GM12872 (cell line): ENCODE measurements at regions not wholly inside any gene's neighbourhood (a gene's known extent, or its start where the extent isn't known, plus 50 kb on each side); places are given as distances from the start of the nearest gene placed in this dataset.

Experiments
- CTCF ChIP-seq: IDR thresholded peaks from 3 replicates; pipeline ENCODE4 v1.5.1; 2011; ENCODE audit warnings: low read depth, mild to moderate bottlenecking, low read length, moderate library complexity; ENCODE audit not compliant: insufficient read depth

DNA sequence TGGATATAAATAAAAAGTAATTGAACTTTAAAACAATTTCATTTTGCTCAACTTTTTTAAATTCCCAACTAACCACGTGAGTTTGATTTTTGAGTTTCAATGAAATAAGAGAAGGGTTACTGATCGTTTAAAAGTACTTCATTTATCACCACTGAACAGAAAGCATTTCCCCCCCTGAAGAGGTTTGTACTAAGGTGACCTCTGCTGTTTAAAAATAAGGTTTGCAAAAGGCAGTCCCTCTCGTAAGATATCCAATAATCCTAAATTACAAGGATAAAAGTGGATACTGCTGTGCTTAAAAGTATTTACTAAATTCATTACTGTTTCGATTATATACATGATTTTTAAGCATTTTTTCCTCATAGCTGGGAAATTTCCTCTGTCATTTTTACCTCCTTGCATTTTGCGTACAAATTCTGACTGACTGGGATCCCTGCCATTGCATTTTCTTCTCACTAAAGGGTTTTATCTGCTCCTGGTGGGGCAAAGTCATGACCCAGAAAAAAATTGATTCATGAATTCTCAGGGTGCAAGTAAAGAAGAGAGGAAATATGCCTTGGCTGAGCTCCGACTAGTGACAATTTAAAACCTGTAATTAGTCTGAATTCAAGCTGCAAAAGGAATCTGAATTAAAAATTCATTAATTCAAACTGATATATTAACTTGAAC, 463.8 kb downstream of the PRKD1 start:
- no peak for TF ChIP-seq CTCF

DNA sequence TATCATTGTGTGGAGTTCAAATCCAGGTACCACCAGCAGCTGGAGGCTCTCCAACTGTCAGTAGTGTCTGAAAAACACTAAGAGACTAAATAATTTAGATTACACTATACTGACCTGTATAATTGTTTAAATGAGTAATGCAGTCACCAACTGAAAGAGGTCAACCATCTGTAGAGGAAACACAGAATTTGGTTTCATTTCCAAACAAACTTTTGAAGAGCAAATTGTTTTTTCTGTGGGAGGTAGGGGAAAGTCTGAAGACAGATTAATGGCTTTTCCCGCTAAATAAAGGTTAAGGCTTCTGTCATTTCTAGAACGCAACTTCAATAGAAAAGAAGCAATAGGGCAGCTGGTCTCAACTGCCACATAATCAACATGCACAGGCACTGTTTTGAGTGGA, 462.6 kb downstream of the PRKD1 start:
- no peak for TF ChIP-seq CTCF

DNA sequence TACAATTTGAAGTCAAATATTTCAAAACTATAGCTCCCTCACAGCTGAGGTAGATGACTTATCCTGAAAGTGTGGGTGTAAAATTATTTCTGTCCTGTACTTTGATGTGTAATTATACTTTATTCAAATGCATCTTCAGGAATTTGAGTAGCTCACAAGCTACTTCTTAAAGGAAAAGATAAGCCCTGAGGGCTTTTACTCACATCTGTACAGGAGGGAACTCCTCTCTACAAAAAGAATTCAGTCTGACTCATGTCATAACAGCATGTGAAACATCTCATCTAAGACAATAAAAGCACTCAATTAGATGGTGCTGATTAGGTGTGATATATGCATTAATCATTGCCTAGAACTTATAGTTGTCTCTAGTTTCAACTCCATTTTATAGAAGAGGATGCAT, 452.0 kb downstream of the PRKD1 start:
- TF ChIP-seq CTCF = no peak

GRCh38 chr14:29486132-29486531, 441.5 kb downstream of the PRKD1 start:
- no peak for TF ChIP-seq CTCF

DNA sequence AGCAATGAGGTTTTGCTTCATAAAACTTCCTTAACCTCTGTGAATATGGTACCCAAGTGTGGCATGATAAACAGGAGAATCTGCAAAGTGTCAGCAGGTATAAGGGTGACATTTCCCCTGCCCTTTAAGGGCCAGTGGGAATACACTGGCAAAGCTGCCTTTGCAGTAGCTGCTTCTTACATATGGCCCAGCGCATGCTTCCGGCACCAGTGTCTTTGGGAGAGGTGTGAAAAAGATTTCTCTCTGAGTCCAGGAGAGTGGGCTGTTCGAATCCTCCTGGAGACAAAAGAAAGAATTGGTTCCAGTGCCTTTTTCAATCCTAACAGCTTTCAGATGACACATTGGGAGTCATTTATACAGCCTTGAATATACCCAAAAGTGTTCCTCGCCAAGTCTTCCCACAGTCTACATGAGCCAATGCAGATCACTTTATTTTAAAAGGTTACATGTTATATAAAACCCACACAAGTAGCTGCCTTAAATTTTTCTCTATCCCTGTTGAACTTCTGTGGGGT, 437.7 kb downstream of the PRKD1 start:
- TF ChIP-seq CTCF = no peak

DNA sequence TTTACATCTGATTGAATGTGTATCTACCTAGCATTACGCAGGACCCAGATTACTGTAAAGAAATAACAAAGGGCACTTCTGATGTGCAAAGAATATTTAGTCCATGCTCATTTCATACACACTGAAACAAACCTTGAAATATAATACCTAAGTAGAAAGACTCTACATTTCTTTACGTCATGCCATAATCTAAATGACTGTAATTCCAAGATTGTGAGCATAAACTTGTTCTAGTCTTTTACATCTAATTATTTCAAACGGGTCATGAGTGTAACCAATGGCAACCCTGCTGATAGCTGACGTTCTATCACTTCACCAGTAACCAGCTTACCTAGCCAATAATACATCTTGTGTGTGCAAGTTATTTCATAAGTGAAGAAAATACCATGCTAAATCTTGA, 433.8 kb downstream of the PRKD1 start:
- TF ChIP-seq CTCF = no peak

DNA sequence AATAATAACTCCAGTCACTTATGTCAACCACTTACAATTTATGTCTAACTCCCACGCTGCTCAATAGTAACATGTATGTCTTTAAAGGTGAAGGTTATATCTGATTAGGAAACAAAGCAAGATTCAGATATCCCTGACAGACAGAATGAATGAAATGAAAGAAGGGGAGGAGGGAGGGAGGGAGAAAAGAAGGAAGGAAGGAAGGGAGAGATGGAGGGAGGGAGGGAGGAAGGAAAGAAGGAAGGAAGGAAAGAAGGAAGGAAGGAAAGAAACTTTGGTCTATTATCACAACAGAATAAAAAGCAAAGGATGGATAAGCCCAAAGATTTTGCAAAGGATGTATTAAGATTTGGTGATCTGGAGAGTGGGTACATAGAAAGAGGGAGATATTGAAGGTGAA, 433.3 kb downstream of the PRKD1 start:
- no peak for TF ChIP-seq CTCF
